WTC11 (cell line): ENCODE measurements at regions not wholly inside any gene's neighbourhood (a gene's known extent, or its start where the extent isn't known, plus 50 kb on each side); places are given as distances from the start of the nearest gene placed in this dataset.

ENCODE experiments used
- CREB1 ChIP-seq: sonication (generic); formaldehyde crosslinking; IDR thresholded peaks from 2 replicates; pipeline ENCODE4 v1.8.0; 2023; ENCODE audit warnings: mild to moderate bottlenecking, missing genetic modification reagents
- CTCF ChIP-seq: fragments of 200-600 bp; IDR thresholded peaks from 2 replicates; pipeline ENCODE4 v1.8.0; 2022; ENCODE audit warnings: antibody characterized with exemption
- IRF2 ChIP-seq: sonication (generic); formaldehyde crosslinking; IDR thresholded peaks from 2 replicates; pipeline ENCODE4 v1.8.0; 2022; ENCODE audit warnings: low read depth, missing genetic modification reagents, borderline replicate concordance
- SMAD4 ChIP-seq: sonication (generic); formaldehyde crosslinking; IDR thresholded peaks from 2 replicates; pipeline ENCODE4 v1.8.0; 2022; ENCODE audit warnings: mild to moderate bottlenecking, missing genetic modification reagents
- ZBTB21 ChIP-seq: sonication (generic); formaldehyde crosslinking; IDR thresholded peaks from 2 replicates; pipeline ENCODE4 v1.8.1; 2023; ENCODE audit warnings: mild to moderate bottlenecking, missing genetic modification reagents, borderline replicate concordance
- ZNF232 ChIP-seq: sonication (generic); formaldehyde crosslinking; IDR thresholded peaks from 2 replicates; pipeline ENCODE4 v1.8.0; 2022; ENCODE audit warnings: mild to moderate bottlenecking, missing genetic modification reagents
- TF ChIP-seq, protein P1 (sequence below): sonication (generic); formaldehyde crosslinking; IDR thresholded peaks from 2 replicates; pipeline ENCODE4 v1.8.1; 2023; ENCODE audit warnings: mild to moderate bottlenecking, missing genetic modification reagents, moderate library complexity
- TF ChIP-seq, protein P2 (sequence below): sonication (generic); formaldehyde crosslinking; IDR thresholded peaks from 2 replicates; pipeline ENCODE4 v1.8.1; 2023; ENCODE audit warnings: mild to moderate bottlenecking, missing genetic modification reagents, borderline replicate concordance

DNA sequence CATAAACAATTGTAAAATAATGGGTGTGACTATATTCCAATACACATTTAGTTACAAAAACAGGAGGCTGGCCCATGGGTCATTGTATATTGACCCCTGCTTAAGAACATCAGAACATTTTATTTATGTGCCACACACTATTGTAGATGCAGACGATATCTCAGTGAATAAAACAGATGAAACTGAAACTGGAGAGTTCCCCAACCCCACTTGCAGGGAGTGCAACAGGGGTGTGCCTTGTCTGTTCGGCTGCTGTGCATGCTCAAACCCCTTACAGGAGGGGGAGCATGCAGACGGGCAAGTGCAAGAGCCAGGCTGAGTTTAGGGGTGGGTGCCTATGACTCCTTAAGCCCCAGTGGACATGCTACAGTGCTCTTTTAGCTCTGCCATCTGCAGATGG is 509.6 kb downstream of the IGSF11 start:
- TF ChIP-seq, protein P1, sequence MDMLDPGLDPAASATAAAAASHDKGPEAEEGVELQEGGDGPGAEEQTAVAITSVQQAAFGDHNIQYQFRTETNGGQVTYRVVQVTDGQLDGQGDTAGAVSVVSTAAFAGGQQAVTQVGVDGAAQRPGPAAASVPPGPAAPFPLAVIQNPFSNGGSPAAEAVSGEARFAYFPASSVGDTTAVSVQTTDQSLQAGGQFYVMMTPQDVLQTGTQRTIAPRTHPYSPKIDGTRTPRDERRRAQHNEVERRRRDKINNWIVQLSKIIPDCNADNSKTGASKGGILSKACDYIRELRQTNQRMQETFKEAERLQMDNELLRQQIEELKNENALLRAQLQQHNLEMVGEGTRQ (CRISPR knock-in tag) = no peak
- no peak for TF ChIP-seq ZNF232 (CRISPR knock-in tag)
- no peak for TF ChIP-seq CREB1
- no peak for TF ChIP-seq CTCF
- TF ChIP-seq ZBTB21 (CRISPR knock-in tag) = no peak
- no peak for TF ChIP-seq IRF2
- TF ChIP-seq, protein P2, sequence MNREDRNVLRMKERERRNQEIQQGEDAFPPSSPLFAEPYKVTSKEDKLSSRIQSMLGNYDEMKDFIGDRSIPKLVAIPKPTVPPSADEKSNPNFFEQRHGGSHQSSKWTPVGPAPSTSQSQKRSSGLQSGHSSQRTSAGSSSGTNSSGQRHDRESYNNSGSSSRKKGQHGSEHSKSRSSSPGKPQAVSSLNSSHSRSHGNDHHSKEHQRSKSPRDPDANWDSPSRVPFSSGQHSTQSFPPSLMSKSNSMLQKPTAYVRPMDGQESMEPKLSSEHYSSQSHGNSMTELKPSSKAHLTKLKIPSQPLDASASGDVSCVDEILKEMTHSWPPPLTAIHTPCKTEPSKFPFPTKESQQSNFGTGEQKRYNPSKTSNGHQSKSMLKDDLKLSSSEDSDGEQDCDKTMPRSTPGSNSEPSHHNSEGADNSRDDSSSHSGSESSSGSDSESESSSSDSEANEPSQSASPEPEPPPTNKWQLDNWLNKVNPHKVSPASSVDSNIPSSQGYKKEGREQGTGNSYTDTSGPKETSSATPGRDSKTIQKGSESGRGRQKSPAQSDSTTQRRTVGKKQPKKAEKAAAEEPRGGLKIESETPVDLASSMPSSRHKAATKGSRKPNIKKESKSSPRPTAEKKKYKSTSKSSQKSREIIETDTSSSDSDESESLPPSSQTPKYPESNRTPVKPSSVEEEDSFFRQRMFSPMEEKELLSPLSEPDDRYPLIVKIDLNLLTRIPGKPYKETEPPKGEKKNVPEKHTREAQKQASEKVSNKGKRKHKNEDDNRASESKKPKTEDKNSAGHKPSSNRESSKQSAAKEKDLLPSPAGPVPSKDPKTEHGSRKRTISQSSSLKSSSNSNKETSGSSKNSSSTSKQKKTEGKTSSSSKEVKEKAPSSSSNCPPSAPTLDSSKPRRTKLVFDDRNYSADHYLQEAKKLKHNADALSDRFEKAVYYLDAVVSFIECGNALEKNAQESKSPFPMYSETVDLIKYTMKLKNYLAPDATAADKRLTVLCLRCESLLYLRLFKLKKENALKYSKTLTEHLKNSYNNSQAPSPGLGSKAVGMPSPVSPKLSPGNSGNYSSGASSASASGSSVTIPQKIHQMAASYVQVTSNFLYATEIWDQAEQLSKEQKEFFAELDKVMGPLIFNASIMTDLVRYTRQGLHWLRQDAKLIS = no peak
- no peak for TF ChIP-seq SMAD4 (CRISPR knock-in tag)
